OCI-LY7 (cell line): ENCODE measurements at regions not wholly inside any gene's neighbourhood (a gene's known extent, or its start where the extent isn't known, plus 50 kb on each side); places are given as distances from the start of the nearest gene placed in this dataset.

Source experiments
- CTCF ChIP-seq: fragments of 200-600 bp; sonication (generic); conservative IDR thresholded peaks from 2 replicates; pipeline ENCODE4 v1.5.1; 2014; ENCODE audit warnings: mild to moderate bottlenecking, antibody characterized with exemption, low read length, moderate library complexity, mixed read lengths
- EZH2phosphoT487 ChIP-seq: fragments of 200-600 bp; sonication (generic); IDR thresholded peaks from 2 replicates; pipeline ENCODE4 v1.6.1; 2018; ENCODE audit warnings: low read depth, borderline replicate concordance, mild to moderate bottlenecking, mixed run types, antibody characterized with exemption, low read length, moderate library complexity, mixed read lengths

GRCh38 chr10:3919709-3920308, 134.8 kb upstream of the KLF6 start:
- TF ChIP-seq CTCF (no peak), EZH2phosphoT487 (no peak)
